SK-N-SH (cell line): ENCODE measurements at regions not wholly inside any gene's neighbourhood (a gene's known extent, or its start where the extent isn't known, plus 50 kb on each side); places are given as distances from the start of the nearest gene placed in this dataset.

Experiments
- CHD2 ChIP-seq: fragments of 150-350 bp; IDR thresholded peaks from 2 replicates; pipeline ENCODE4 v1.6.1; 2018; ENCODE audit warnings: low read length; ENCODE audit not compliant: partially characterized antibody
- CTCF ChIP-seq: fragments of 200-600 bp; sonication (generic); IDR thresholded peaks from 2 replicates; pipeline ENCODE4 v1.6.1; 2017; ENCODE audit warnings: antibody characterized with exemption, mild to moderate bottlenecking, moderate library complexity
- MXI1 ChIP-seq: IDR thresholded peaks from 2 replicates; pipeline ENCODE4 v1.6.1; 2012; ENCODE audit warnings: mild to moderate bottlenecking, low read depth, low read length, improper control_type of control experiment
- POLR2AphosphoS5 ChIP-seq: IDR thresholded peaks from 2 replicates; pipeline ENCODE4 v1.6.1; 2012; ENCODE audit warnings: low read depth, low read length
- RAD21 ChIP-seq: IDR thresholded peaks from 2 replicates; pipeline ENCODE4 v1.6.1; 2012; ENCODE audit warnings: mild to moderate bottlenecking, low read length
- RFX5 ChIP-seq: IDR thresholded peaks from 2 replicates; pipeline ENCODE4 v1.6.1; 2012; ENCODE audit warnings: mild to moderate bottlenecking, improper control_type of control experiment, low read length

GRCh38 chr22:49147171-49147570 is 680.5 kb downstream of the BRD1 start:
- no peak for TF ChIP-seq RFX5
- no peak for TF ChIP-seq CTCF
- no peak for TF ChIP-seq POLR2AphosphoS5
- no peak for TF ChIP-seq CHD2
- TF ChIP-seq MXI1 = no peak
- no peak for TF ChIP-seq RAD21
